ENCODE measurements at regions not wholly inside any gene's neighbourhood (a gene's known extent, or its start where the extent isn't known, plus 50 kb on each side); places are given as distances from the start of the nearest gene placed in this dataset.
"Not testable (repeated sequence)": the region's sequence is repeated elsewhere in the genome, so short reads cannot be mapped to it uniquely, and the experiment has no call there.

DNA sequence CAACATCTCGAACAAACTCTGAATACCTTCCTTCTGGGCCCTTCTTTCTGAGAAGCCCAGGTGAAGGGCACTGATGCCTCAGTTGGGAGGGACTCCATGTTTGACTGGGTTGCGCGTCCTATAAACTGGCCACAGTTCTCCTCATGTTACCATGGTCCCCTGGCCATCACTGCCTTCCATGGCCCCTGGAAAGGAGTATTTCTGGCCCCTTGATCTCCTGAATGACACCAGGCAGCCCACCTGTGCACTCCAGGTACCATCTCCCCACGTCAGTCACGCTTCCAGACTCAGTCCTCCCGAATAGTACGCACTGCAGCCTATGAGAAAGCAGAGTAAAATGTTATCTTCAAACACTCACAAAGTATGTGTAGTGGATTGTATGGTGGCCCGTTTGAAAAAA is 73.9 kb downstream of the ACKR3 start:
- Mint-ChIP-seq H3K9me3 (peaks cover 0 to 3% of the 10 kb centered on the region in 2 donors), H3K36me3 (ENCODE audit: insufficient read depth in 2 of 2) (no peaks in the 10 kb centered on the region), H3K27me3 (ENCODE audit: low read depth) (peaks cover 31% of the 10 kb centered on the region), H3K27ac (no peak overlapping the region), H3K4me1 (ENCODE audit: low read depth) (no peaks in the 10 kb centered on the region), H3K4me3 (no peak overlapping the region)
- DNase-seq, result no peak
- no peak for ATAC-seq (replicated peaks in 1 of 2)

DNA sequence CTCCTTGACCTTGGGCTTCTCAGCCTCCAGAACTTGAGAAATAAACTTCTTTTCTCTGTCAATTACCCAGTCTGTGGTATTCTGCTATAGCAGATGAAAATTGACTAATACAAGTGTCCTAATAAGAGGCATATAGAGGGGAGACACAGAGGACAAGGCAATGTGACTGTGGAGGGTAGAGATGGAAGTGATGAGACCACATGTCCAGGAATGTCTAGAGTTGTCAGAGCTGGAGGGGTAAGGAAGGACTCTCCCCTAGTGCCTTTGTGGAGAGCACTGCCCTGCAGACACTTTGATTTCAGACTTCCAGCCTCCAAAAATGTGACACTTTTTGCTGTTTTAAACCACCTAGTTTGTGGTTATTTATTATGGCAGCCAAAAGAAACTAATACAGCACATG is 74.4 kb downstream of the ACKR3 start:
- no peak overlapping the region for H3K27ac Mint-ChIP-seq
- peaks cover 0 to 3% of the 10 kb centered on the region in 2 donors for H3K9me3 Mint-ChIP-seq
- no peaks in the 10 kb centered on the region for H3K4me1 Mint-ChIP-seq (ENCODE audit: low read depth)
- no peak for DNase-seq
- H3K36me3 Mint-ChIP-seq (ENCODE audit: insufficient read depth in 2 of 2), result no peaks in the 10 kb centered on the region
- no peak overlapping the region for H3K4me3 Mint-ChIP-seq
- no peak for ATAC-seq (replicated peaks in 1 of 2)
- peaks cover 31% of the 10 kb centered on the region for H3K27me3 Mint-ChIP-seq (ENCODE audit: low read depth)

DNA sequence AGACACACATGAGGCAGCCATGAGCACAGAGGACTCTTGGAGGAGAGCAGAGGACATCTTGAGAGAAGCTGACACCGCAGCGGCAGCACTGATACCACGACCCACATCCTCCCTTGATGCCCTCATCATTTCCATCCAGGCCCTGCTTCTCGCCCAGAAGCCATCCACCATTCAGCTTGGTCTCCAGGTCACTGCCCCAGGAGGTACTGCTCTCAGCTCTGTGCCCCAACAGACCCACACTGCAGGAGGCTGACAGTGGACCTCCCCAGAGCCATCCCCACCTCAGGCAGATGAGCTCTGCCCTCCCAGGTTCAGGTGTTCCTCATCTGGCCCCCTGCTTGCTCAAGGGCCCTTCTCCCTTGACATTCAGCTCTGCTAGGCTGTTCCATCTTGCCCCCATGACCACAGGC is 74.9 kb downstream of the ACKR3 start:
- no peak overlapping the region for H3K4me3 Mint-ChIP-seq
- DNase-seq, result no peak

DNA sequence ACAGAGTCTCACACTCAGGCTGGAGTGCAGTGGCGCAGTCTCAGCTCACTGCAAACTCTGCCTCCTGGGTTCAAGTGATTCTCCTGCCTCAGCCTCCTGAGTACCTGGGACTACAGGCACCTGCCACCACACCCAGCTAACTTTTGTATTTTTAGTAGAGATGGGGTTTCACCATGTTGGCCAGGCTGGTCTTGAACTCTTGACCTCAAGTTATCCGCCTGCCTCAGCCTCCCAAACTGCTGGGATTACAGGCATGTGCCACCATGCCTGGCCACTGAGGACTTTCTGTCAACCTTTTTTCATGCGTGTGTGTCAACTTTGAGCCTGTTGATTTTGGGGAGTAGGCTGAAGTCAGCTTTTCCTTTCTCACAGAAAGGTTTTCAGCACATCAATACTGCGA is 75.5 kb downstream of the ACKR3 start:
- not testable (repeated sequence) for H3K4me3 Mint-ChIP-seq; ATAC-seq (replicated peaks in 1 of 2); H3K36me3 Mint-ChIP-seq (ENCODE audit: insufficient read depth in 2 of 2); H3K4me1 Mint-ChIP-seq (ENCODE audit: low read depth); H3K9me3 Mint-ChIP-seq; DNase-seq; H3K27ac Mint-ChIP-seq
- H3K27me3 Mint-ChIP-seq (ENCODE audit: low read depth), result peaks cover 37% of the 10 kb centered on the region

More for the DNA sequence above, 74.9 kb downstream of the ACKR3 start:
- H3K36me3 Mint-ChIP-seq (ENCODE audit: insufficient read depth in 2 of 2), result no peaks in the 10 kb centered on the region
- H3K4me1 Mint-ChIP-seq (ENCODE audit: low read depth), result no peaks in the 10 kb centered on the region
- ATAC-seq (replicated peaks in 1 of 2), result no peak
- H3K27me3 Mint-ChIP-seq (ENCODE audit: low read depth), result peaks cover 31% of the 10 kb centered on the region
- peaks cover 0 to 3% of the 10 kb centered on the region in 2 donors for H3K9me3 Mint-ChIP-seq
- no peak overlapping the region for H3K27ac Mint-ChIP-seq

DNA sequence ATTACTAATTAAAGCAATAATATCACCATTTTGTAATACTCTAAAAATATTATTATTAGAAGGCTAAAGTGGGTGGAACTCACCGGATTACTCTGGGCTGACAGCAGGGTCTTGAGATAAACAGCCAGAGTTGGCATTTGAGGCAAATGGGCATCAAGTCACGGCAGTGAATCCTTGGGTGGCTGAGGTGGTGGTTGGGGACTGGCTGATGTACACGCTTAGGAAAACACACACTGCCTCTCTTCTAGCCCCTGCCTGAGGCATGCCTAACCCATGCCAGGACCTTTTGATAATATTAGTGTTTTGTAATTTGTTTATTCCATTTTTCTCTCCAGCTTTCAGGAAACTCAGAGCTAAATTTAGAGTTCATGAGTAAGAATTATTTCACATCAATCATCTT is 76.8 kb downstream of the ACKR3 start:
- Mint-ChIP-seq H3K4me1 (ENCODE audit: low read depth) (no peaks in the 10 kb centered on the region), H3K4me3 (no peak overlapping the region), H3K9me3 (peaks cover 2 to 4% of the 10 kb centered on the region in 2 donors), H3K27ac (no peak overlapping the region), H3K27me3 (ENCODE audit: low read depth) (peaks cover 46% of the 10 kb centered on the region), H3K36me3 (ENCODE audit: insufficient read depth in 2 of 2) (no peaks in the 10 kb centered on the region)
- DNase-seq (no peak), ATAC-seq (replicated peaks in 1 of 2) (no peak)

DNA sequence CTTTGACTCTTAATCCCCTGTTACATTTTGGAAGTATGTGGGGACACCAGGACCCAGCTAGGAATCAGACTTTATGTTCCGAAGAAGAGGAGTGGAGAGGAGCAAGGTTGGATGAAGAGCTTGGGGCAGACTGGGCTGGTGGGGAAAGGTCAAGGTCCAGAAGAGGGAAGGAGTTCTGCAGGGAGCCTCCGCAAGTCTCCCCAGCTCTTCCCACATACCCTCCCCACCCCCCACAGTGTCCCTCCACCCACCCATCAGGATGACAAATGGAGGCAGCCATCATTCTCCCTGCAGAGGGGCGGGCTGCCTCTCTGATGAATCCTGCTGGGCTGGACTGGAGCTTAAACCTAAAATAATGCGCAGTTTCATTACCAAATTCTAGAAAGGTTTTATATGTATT is 77.2 kb downstream of the ACKR3 start:
- H3K27ac Mint-ChIP-seq, result no peak overlapping the region
- no peak for DNase-seq
- H3K9me3 Mint-ChIP-seq, result peaks cover 2 to 4% of the 10 kb centered on the region in 2 donors
- no peaks in the 10 kb centered on the region for H3K4me1 Mint-ChIP-seq (ENCODE audit: low read depth)
- no peaks in the 10 kb centered on the region for H3K36me3 Mint-ChIP-seq (ENCODE audit: insufficient read depth in 2 of 2)
- ATAC-seq (replicated peaks in 1 of 2), result no peak
- H3K27me3 Mint-ChIP-seq (ENCODE audit: low read depth), result peaks cover 46% of the 10 kb centered on the region
- H3K4me3 Mint-ChIP-seq, result no peak overlapping the region

DNA sequence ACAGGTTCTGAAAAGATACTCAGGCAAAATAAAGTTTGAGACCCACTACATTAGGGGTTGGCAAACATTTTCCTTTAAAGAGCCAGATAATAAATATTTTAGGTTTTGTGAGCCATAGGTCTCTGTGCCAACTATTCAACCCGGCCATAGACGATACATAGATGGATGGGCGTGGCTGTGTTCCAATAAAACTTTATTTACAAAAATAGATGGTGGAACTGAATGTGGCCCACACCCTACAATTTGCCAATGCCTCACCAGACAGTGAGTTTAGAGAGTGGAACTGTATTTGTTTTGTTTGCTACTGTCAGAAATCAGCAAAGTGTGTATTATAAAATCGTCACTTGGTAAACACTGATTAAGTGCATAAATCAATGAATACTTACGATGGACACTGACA is 78.0 kb downstream of the ACKR3 start:
- no peak overlapping the region for H3K27ac Mint-ChIP-seq
- ATAC-seq (replicated peaks in 1 of 2), result no peak

DNA sequence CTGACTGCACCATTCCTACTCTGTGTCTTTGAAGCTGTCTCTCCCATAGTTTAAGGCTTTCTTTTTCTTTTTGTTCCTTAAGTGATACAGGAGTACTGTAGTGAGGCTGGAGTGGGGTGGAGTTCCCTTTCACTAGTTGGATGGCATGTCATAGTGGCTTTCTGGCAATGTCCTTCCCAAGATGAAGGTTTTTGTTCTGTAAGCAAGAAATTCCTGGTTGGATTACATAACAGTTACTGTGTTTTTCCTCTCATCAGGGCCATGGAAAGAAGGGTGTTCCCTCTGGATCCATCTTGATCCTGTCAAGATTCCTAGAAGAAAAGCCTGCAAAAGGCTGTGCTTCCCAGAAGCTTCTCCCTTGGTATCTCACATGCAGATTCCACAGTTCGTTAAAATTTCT is 84.2 kb downstream of the ACKR3 start:
- H3K9me3 Mint-ChIP-seq, result peaks cover 2% of the 10 kb centered on the region in 2 donors
- H3K27ac Mint-ChIP-seq, result no peak overlapping the region
- no peak overlapping the region for H3K4me3 Mint-ChIP-seq

More for the DNA sequence above, 78.0 kb downstream of the ACKR3 start:
- H3K36me3 Mint-ChIP-seq (ENCODE audit: insufficient read depth in 2 of 2), result no peaks in the 10 kb centered on the region
- no peak overlapping the region for H3K4me3 Mint-ChIP-seq
- no peaks in the 10 kb centered on the region for H3K4me1 Mint-ChIP-seq (ENCODE audit: low read depth)
- H3K27me3 Mint-ChIP-seq (ENCODE audit: low read depth), result peaks cover 46% of the 10 kb centered on the region
- DNase-seq, result no peak
- peaks cover 2 to 4% of the 10 kb centered on the region in 2 donors for H3K9me3 Mint-ChIP-seq

DNA sequence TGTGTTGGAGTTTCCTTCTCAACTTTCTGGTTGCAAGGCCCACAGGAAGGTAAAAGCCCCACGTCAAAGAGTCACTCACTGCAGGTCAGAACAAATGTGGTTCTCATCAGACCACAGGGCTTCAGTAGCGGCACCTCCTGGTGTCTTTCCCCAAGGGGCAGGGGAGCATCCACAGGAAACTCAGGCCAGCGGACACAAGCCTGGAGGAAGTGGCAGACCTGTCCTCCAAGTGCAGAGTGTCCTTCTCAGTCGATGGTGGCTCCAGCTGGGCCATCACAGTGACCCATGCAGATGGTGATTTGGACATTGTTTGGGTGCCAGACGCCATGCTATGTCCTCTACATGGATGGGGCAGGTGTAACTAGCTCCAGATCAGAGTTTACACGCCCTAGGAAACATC is 84.9 kb downstream of the ACKR3 start:
- Mint-ChIP-seq H3K27me3 (ENCODE audit: low read depth) (peaks cover 35% of the 10 kb centered on the region), H3K9me3 (peaks cover 2% of the 10 kb centered on the region in 2 donors), H3K27ac (no peak overlapping the region), H3K4me1 (ENCODE audit: low read depth) (no peaks in the 10 kb centered on the region), H3K36me3 (ENCODE audit: insufficient read depth in 2 of 2) (no peaks in the 10 kb centered on the region), H3K4me3 (no peak overlapping the region)
- ATAC-seq (replicated peaks in 1 of 2) (no peak), DNase-seq (no peak)

More for the DNA sequence above, 84.2 kb downstream of the ACKR3 start:
- ATAC-seq (replicated peaks in 1 of 2), result no peak
- Mint-ChIP-seq H3K27me3 (ENCODE audit: low read depth) (peaks cover 30% of the 10 kb centered on the region), H3K4me1 (ENCODE audit: low read depth) (no peaks in the 10 kb centered on the region), H3K36me3 (ENCODE audit: insufficient read depth in 2 of 2) (no peaks in the 10 kb centered on the region)
- DNase-seq, result no peak

DNA sequence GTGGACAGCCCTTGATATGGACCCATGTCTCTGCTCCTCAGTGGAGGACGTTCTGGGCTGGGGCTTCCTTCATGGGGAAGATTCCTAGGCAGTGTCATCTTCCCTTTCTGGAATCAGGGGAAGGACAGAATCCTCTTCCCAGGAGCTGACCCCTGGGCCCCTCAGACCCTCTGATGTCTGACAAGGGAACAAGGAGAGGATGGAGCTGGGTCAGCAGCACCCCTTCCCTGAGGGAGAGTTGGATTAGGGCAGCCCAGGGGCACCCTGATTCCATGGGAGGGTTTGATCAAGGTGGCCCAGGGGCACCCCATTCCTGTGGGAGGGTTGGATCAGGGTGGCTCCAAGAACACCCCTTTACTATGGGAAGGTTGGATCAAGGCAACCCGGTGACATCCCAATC is 86.5 kb downstream of the ACKR3 start:
- no peak overlapping the region for H3K4me3 Mint-ChIP-seq
- H3K27ac Mint-ChIP-seq, result no peak overlapping the region

DNA sequence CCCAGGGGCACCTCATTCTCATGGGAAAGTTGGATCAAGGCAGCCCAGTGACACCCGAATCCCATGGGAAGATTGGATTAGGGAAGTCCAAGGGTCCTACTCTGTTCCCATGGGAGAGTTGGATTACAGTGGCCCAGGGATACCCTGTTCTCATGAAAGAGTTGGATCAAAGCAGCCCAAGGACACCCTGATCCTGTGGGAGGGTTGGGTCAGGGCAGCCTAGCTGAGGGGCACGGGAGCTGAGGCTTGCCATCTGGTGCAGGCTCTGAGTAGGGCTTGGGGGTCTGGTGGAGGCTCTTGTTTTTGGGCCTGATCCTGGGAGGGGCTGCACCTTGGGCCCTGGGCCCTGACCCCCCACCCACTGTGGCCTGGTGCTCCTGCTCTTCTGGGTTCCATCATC is 87.1 kb downstream of the ACKR3 start:
- Mint-ChIP-seq H3K27me3 (ENCODE audit: low read depth) (peaks cover 31% of the 10 kb centered on the region), H3K4me1 (ENCODE audit: low read depth) (no peaks in the 10 kb centered on the region), H3K36me3 (ENCODE audit: insufficient read depth in 2 of 2) (no peaks in the 10 kb centered on the region), H3K27ac (no peak overlapping the region), H3K4me3 (no peak overlapping the region), H3K9me3 (no peaks in the 10 kb centered on the region)
- DNase-seq (no peak), ATAC-seq (replicated peaks in 1 of 2) (no peak)

More for the DNA sequence above, 86.5 kb downstream of the ACKR3 start:
- no peaks in the 10 kb centered on the region for H3K9me3 Mint-ChIP-seq
- H3K36me3 Mint-ChIP-seq (ENCODE audit: insufficient read depth in 2 of 2), result no peaks in the 10 kb centered on the region
- peaks cover 31% of the 10 kb centered on the region for H3K27me3 Mint-ChIP-seq (ENCODE audit: low read depth)
- ATAC-seq (replicated peaks in 1 of 2) (no peak), DNase-seq (no peak)
- no peaks in the 10 kb centered on the region for H3K4me1 Mint-ChIP-seq (ENCODE audit: low read depth)

DNA sequence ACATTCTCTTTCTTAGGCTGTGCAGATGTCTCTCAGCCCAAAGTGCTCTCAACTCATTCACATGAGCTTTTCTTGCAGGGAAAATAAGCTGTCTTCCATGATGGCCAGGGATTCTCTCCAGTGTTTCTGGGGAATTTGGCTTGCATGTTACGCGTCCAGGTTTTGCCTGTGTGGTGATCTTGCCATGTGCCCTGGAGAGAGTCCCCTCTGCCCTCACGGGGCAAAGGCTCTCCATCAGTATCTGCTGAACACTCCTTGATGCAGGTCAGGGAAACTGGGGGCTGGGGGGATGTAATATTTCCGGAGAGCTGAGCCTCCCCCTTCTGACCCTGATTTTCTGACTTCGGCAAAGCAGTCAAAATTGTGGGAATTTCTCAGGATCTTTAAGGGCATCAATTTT is 87.6 kb downstream of the ACKR3 start:
- H3K27me3 Mint-ChIP-seq (ENCODE audit: low read depth), result peaks cover 31% of the 10 kb centered on the region
- H3K36me3 Mint-ChIP-seq (ENCODE audit: insufficient read depth in 2 of 2), result no peaks in the 10 kb centered on the region
- no peak overlapping the region for H3K4me3 Mint-ChIP-seq
- no peak for ATAC-seq (replicated peaks in 1 of 2)
- no peaks in the 10 kb centered on the region for H3K4me1 Mint-ChIP-seq (ENCODE audit: low read depth)
- no peaks in the 10 kb centered on the region for H3K9me3 Mint-ChIP-seq
- no peak for DNase-seq
- no peak overlapping the region for H3K27ac Mint-ChIP-seq

DNA sequence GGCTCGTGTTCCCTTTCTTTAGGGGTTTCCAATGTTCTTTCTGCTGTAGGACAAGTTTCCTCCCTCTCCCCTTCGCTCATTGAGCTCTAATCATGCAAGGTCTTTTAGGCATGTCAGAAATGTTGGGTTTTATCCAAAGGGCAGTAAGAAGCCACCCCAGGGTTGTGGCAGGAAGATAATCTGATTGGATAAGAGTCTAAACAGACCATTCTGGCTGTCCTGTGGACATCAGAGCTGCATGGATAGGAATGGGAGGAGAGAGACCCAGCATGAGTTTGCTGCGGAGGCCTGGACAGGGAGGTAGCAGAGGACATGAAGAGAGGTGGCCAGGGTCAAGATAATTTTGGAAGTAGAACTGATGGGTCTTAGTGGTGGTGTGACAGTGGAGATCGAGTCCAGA is 88.2 kb downstream of the ACKR3 start:
- no peak overlapping the region for H3K4me3 Mint-ChIP-seq

DNA sequence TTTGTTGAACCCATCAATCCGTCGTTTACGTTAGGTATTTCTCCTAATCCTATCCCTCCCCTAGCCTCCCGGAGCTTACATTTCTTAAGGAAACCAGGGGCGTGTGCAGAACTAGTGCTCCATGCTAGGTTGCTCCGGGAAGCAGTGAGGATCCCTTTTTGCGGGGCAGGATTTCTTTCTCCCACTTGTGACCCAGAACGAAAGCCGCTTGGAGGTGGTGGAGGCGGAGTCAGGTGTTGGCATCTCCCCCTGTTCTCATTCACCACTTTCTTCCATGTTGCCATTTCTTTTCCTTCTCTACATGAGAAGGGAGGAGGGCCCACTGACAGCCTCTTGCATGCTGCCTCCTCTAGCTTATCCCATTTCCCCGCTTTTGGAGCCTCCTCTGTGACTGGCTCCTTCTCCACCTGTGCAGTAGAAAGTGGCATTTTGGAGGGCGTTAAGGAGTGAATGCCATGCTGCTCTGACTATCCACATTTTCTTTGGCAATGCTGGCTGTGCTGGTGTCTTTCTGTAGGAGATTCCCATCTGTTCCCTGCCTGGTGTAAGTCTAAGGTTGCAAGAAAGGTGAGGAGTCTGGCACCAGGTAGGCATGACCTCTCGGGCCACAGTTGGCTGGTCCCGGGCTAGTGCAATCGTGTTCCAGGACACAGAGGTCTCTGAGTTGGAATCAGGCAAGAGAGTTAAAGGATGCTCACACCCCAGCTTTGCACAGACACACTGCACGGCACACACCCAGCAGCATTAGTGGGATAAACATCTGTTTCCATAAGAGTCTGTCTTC is 89.5 kb downstream of the ACKR3 start:
- no peak for ATAC-seq (replicated peaks in 1 of 2)
- H3K4me1 Mint-ChIP-seq (ENCODE audit: low read depth), result no peaks in the 10 kb centered on the region
- no peak overlapping the region for H3K27ac Mint-ChIP-seq
- DNase-seq, result no peak
- no peaks in the 10 kb centered on the region for H3K36me3 Mint-ChIP-seq (ENCODE audit: insufficient read depth in 2 of 2)
- H3K4me3 Mint-ChIP-seq, result no peak overlapping the region
- peaks cover 46% of the 10 kb centered on the region for H3K27me3 Mint-ChIP-seq (ENCODE audit: low read depth)
- no peaks in the 10 kb centered on the region for H3K9me3 Mint-ChIP-seq

More for the DNA sequence above, 88.2 kb downstream of the ACKR3 start:
- H3K4me1 Mint-ChIP-seq (ENCODE audit: low read depth), result no peaks in the 10 kb centered on the region
- no peaks in the 10 kb centered on the region for H3K36me3 Mint-ChIP-seq (ENCODE audit: insufficient read depth in 2 of 2)
- no peaks in the 10 kb centered on the region for H3K9me3 Mint-ChIP-seq
- no peak for DNase-seq
- H3K27ac Mint-ChIP-seq, result no peak overlapping the region
- no peak for ATAC-seq (replicated peaks in 1 of 2)
- H3K27me3 Mint-ChIP-seq (ENCODE audit: low read depth), result peaks cover 37% of the 10 kb centered on the region

Measured in activated T-cell treated with anti-CD3 and anti-CD28 coated beads, Interleukin-2, amount 50 U/mL, for 72 hours (primary cell).